Mesendoderm (in vitro differentiated cells): ENCODE measurements at regions not wholly inside any gene's neighbourhood (a gene's known extent, or its start where the extent isn't known, plus 50 kb on each side); places are given as distances from the start of the nearest gene placed in this dataset.

Experiments used
- DNase-seq: peaks from one replicate; pipeline ENCODE4 v3.0.0; 2013
- H2AK5ac ChIP-seq: 2 replicates; pipeline ENCODE4 v1.6.1; 2013; ENCODE audit warnings: low read length, inconsistent platforms
- H2BK120ac ChIP-seq: 2 replicates; pipeline ENCODE4 v1.6.1; 2013; ENCODE audit warnings: low read depth, mild to moderate bottlenecking, low read length, moderate library complexity, mixed read lengths
- H2BK15ac ChIP-seq: replicated peaks from 2 replicates; pipeline ENCODE4 v1.6.1; 2013; ENCODE audit warnings: low read depth, mild to moderate bottlenecking, moderate library complexity
- H2BK5ac ChIP-seq: 2 replicates; pipeline ENCODE4 v1.6.1; 2013; ENCODE audit warnings: low read length, inconsistent platforms
- H3K18ac ChIP-seq: 2 replicates; pipeline ENCODE4 v1.6.1; 2013; ENCODE audit warnings: mild to moderate bottlenecking, low read length, mixed read lengths
- H3K23ac ChIP-seq: one replicate; pipeline ENCODE4 v1.6.1; 2013; ENCODE audit warnings: low read length
- H3K27ac ChIP-seq: 2 replicates; pipeline ENCODE4 v1.5.1; 2013; ENCODE audit warnings: low read depth, mild to moderate bottlenecking, inconsistent platforms, low read length, moderate library complexity
- H3K27me3 ChIP-seq: 2 replicates; pipeline ENCODE4 v1.6.1; 2013; ENCODE audit warnings: low read length, control low read depth, mild to moderate bottlenecking, inconsistent platforms; ENCODE audit not compliant: insufficient read depth, poor library complexity
- H3K36me3 ChIP-seq: 2 replicates; pipeline ENCODE4 v1.6.1; 2013; ENCODE audit warnings: low read length, inconsistent platforms; ENCODE audit not compliant: control insufficient read depth, insufficient read depth
- H3K4ac ChIP-seq: one replicate; pipeline ENCODE4 v1.6.1; 2013; ENCODE audit warnings: low read depth, mild to moderate bottlenecking, low read length, moderate library complexity
- H3K4me1 ChIP-seq: 2 replicates; pipeline ENCODE4 v1.6.1; 2013; ENCODE audit warnings: low read depth, low read length, inconsistent platforms; ENCODE audit not compliant: control insufficient read depth
- H3K4me2 ChIP-seq: 2 replicates; pipeline ENCODE4 v1.6.1; 2013; ENCODE audit warnings: low read length
- H3K4me3 ChIP-seq: 2 replicates; pipeline ENCODE4 v1.5.1; 2013; ENCODE audit warnings: mild to moderate bottlenecking, low read length
- H3K56ac ChIP-seq: one replicate; pipeline ENCODE4 v1.6.1; 2013; ENCODE audit warnings: low read length
- H3K79me1 ChIP-seq: 2 replicates; pipeline ENCODE4 v1.6.1; 2013; ENCODE audit warnings: low read length, inconsistent platforms
- H3K79me2 ChIP-seq: 2 replicates; pipeline ENCODE4 v1.6.1; 2013; ENCODE audit warnings: mild to moderate bottlenecking, low read length; ENCODE audit not compliant: control insufficient read depth, insufficient read depth
- H3K9ac ChIP-seq: 2 replicates; pipeline ENCODE4 v1.6.1; 2013; ENCODE audit warnings: low read length, inconsistent platforms
- H4K5ac ChIP-seq: one replicate; pipeline ENCODE4 v1.6.1; 2013; ENCODE audit warnings: low read length
- H4K8ac ChIP-seq: one replicate; pipeline ENCODE4 v1.6.1; 2013; ENCODE audit warnings: low read depth, mild to moderate bottlenecking, control low read depth, low read length, moderate library complexity
- WGBS: extraction: QIAGEN DNeasy Blood & Tissue Kit; methylation state at CpG from one replicate; pipeline ENCODE4 v1.1.7; 2013; ENCODE audit warnings: low lambda C conversion rate, missing lambda C conversion rate; ENCODE audit not compliant: insufficient coverage; ENCODE audit errors: extremely low coverage; 5-methylcytosine and 5-hydroxymethylcytosine counted together

DNA sequence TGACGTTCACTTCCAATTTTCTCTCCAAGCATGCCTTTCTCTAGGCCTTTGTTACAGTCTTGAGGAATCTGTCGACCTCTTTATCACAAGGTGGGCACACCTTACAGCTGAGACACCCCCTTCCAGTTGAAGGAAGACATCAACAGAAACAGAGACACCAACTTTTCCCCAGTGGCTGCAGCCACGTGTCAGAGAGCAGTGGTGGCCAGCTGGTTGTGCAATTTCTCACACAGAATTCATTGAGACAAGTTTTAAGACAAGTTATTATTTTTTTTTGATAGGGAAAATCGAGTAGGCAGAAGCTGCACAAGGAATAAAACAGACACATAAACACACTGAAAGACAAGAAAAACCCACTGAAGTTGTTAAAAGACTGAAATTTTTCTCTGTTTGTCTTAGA lies 436.7 kb upstream of the MDFIC2 start:
- Histone ChIP-seq H3K4me2 (no peak overlapping the region), H2AK5ac (no peak overlapping the region), H3K18ac (peak overlapping the region; percentile 20), H2BK5ac (no peak overlapping the region), H3K79me1 (no peaks in the 10 kb centered on the region), H2BK15ac (no peak overlapping the region), H3K36me3 (no peaks in the 10 kb centered on the region), H2BK120ac (no peak overlapping the region), H3K27ac (no peak overlapping the region), H4K8ac (no peak overlapping the region), H3K4me3 (no peak overlapping the region), H3K4ac (no peak overlapping the region), H3K56ac (no peak overlapping the region), H3K9ac (no peak overlapping the region), H4K5ac (no peak overlapping the region), H3K27me3 (no peaks in the 10 kb centered on the region), H3K23ac (no peak overlapping the region), H3K79me2 (no peaks in the 10 kb centered on the region), H3K4me1 (no peaks in the 10 kb centered on the region)
- no peak for DNase-seq
- WGBS, result no CpG with 5 or more reads among the region's 4 CpGs

DNA sequence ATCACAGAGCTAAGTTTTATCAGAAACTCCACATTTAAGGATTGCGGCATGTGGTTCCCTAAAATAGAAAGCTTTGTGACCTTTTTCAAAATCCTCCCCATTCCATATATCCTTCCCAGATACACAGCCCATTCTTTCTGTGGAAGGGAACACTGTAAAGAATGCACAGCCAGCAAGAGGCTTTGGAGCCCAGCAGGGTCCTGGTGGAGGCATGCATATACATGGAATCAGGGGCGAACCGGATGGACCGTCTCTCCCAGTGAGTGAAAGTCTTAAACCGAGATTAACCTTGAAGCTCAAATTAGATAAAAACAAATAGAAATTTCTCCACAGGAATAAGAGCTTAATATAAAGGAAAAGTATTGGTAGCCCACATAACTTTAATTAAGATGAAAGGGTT lies 436.2 kb upstream of the MDFIC2 start:
- no peak overlapping the region for H3K23ac ChIP-seq
- H3K4me3 ChIP-seq, result no peak overlapping the region
- no peak overlapping the region for H4K5ac ChIP-seq
- no peak overlapping the region for H3K27ac ChIP-seq
- peak; percentile 31 for DNase-seq
- H3K79me1 ChIP-seq, result no peaks in the 10 kb centered on the region
- no peaks in the 10 kb centered on the region for H3K27me3 ChIP-seq
- H2BK5ac ChIP-seq, result no peak overlapping the region
- no peaks in the 10 kb centered on the region for H3K79me2 ChIP-seq
- no peak overlapping the region for H3K18ac ChIP-seq
- H3K4ac ChIP-seq, result no peak overlapping the region
- no peak overlapping the region for H2BK15ac ChIP-seq
- H3K9ac ChIP-seq, result no peak overlapping the region
- H2AK5ac ChIP-seq, result no peak overlapping the region
- no peak overlapping the region for H4K8ac ChIP-seq
- H3K4me1 ChIP-seq, result no peaks in the 10 kb centered on the region
- H3K56ac ChIP-seq, result no peak overlapping the region
- H2BK120ac ChIP-seq, result no peak overlapping the region
- H3K4me2 ChIP-seq, result no peak overlapping the region
- no CpG with 5 or more reads among the region's 5 CpGs for WGBS
- no peaks in the 10 kb centered on the region for H3K36me3 ChIP-seq

DNA sequence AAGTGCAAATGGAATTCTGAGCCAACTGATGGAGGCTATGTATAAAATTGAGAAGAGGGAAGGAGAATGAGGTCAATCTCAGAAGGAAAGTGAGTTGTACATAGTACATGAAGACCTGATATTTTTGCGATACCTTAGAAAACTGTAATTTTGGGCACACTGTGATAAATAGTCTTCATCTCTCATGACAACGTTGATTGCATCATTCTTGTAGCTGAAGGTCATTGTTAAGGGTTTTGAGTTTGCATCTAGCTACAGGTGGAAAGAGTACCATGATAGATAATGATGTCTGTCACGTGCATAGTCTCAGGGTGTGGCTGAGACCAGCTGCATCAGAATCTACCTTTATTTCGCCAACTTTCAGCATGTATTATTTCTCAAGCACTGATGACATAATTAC lies 435.4 kb upstream of the MDFIC2 start:
- Histone ChIP-seq H3K18ac (no peak overlapping the region), H3K36me3 (no peaks in the 10 kb centered on the region), H2BK15ac (no peak overlapping the region), H2AK5ac (no peak overlapping the region), H3K27me3 (no peaks in the 10 kb centered on the region), H3K27ac (no peak overlapping the region), H3K79me2 (no peaks in the 10 kb centered on the region), H3K9ac (no peak overlapping the region), H3K4me2 (no peak overlapping the region), H3K4me1 (no peaks in the 10 kb centered on the region), H4K5ac (no peak overlapping the region), H2BK5ac (no peak overlapping the region), H2BK120ac (no peak overlapping the region), H3K79me1 (no peaks in the 10 kb centered on the region), H3K23ac (no peak overlapping the region), H3K4ac (no peak overlapping the region), H4K8ac (no peak overlapping the region), H3K4me3 (no peak overlapping the region), H3K56ac (no peak overlapping the region)
- WGBS, result no CpG with 5 or more reads among the region's 4 CpGs
- DNase-seq, result no peak

DNA sequence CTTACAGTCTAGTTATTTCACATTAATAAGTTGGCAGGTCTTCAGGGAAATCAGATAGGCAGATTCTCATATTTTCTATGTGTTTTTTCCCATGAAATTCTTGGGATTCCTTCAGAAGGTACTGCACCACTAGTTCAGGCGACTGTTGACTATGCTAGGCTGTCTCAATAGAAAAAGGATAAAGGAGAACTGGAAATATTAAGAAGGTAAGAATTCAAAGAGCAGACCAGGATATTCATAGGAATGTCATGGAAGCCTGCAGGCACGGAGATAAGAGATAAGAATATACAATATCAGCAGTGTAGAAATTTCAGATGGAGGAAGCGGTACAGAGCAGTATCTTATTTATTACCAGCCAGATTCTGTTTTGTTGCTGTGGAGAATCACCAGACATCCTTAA lies 432.1 kb upstream of the MDFIC2 start:
- Histone ChIP-seq H2BK15ac (no peak overlapping the region), H2AK5ac (no peak overlapping the region), H3K4me2 (no peak overlapping the region), H3K4ac (no peak overlapping the region), H3K4me1 (no peaks in the 10 kb centered on the region), H4K5ac (no peak overlapping the region), H3K18ac (no peak overlapping the region), H4K8ac (no peak overlapping the region), H3K27me3 (no peaks in the 10 kb centered on the region), H2BK5ac (no peak overlapping the region), H3K79me2 (no peaks in the 10 kb centered on the region), H3K27ac (no peak overlapping the region), H3K9ac (no peak overlapping the region), H3K56ac (no peak overlapping the region), H3K79me1 (no peaks in the 10 kb centered on the region), H3K23ac (no peak overlapping the region), H2BK120ac (no peak overlapping the region), H3K36me3 (no peaks in the 10 kb centered on the region), H3K4me3 (no peak overlapping the region)
- DNase-seq, result no peak
- no CpG with 5 or more reads among the region's 3 CpGs for WGBS

DNA sequence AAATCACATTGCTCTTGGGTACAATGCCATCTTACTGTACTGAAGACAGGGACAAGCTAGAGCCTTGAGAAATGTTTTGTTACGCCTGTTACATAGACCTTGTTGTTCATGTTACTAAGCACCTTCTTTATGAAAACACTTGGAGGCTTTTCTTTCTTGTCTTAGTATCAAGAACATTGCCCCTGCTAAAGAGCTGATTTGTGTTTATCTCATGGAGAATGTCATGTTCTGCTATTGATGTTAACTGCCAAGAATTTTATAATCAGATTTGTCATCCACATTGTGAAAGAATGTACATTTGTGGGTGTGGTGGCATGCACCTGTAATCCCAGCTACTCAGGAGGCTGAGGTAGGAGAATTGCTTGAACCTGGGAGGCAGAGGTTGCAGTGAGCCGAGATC lies 431.3 kb upstream of the MDFIC2 start:
- Histone ChIP-seq H4K5ac (no peak overlapping the region), H3K79me2 (no peaks in the 10 kb centered on the region), H3K4me3 (no peak overlapping the region), H2BK15ac (no peak overlapping the region), H3K4me2 (no peak overlapping the region), H2BK5ac (no peak overlapping the region), H3K36me3 (no peaks in the 10 kb centered on the region), H3K27me3 (no peaks in the 10 kb centered on the region), H2AK5ac (no peak overlapping the region), H3K18ac (no peak overlapping the region), H3K79me1 (no peaks in the 10 kb centered on the region), H3K27ac (no peak overlapping the region), H3K9ac (no peak overlapping the region), H3K56ac (no peak overlapping the region), H2BK120ac (no peak overlapping the region), H4K8ac (no peak overlapping the region), H3K4me1 (no peaks in the 10 kb centered on the region), H3K4ac (no peak overlapping the region), H3K23ac (no peak overlapping the region)
- DNase-seq, result no peak
- no CpG with 5 or more reads among the region's 2 CpGs for WGBS

DNA sequence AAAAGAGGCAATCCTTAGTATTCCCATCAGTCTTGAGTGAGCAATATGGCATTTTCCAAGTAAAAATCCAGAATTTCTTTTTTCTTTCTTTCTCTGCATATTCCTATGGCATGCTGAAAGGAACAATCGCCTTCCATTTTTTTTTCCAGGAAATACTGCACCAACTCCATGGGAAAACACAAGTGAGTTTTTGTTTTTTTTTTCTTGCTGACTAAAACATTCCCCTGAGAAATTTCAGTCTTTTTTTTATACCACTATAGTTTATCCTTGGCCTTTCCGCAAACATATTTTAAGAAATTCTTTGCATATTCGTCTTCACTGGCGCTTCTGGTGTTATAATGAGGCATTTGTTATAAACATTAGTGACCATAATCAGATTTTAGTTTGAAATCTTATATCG lies 429.6 kb upstream of the MDFIC2 start:
- no peak for DNase-seq
- H3K18ac ChIP-seq, result no peak overlapping the region
- H2BK5ac ChIP-seq, result no peak overlapping the region
- no peak overlapping the region for H4K5ac ChIP-seq
- no peaks in the 10 kb centered on the region for H3K36me3 ChIP-seq
- no peak overlapping the region for H3K4me3 ChIP-seq
- H4K8ac ChIP-seq, result no peak overlapping the region
- no peak overlapping the region for H3K4me2 ChIP-seq
- H3K27me3 ChIP-seq, result no peaks in the 10 kb centered on the region
- H3K9ac ChIP-seq, result no peak overlapping the region
- no peak overlapping the region for H3K27ac ChIP-seq
- H3K56ac ChIP-seq, result no peak overlapping the region
- H3K4ac ChIP-seq, result no peak overlapping the region
- no peaks in the 10 kb centered on the region for H3K79me2 ChIP-seq
- no peak overlapping the region for H2AK5ac ChIP-seq
- H3K23ac ChIP-seq, result no peak overlapping the region
- H3K4me1 ChIP-seq, result no peaks in the 10 kb centered on the region
- H2BK120ac ChIP-seq, result no peak overlapping the region
- no peak overlapping the region for H2BK15ac ChIP-seq
- no CpG with 5 or more reads among the region's 5 CpGs for WGBS
- H3K79me1 ChIP-seq, result no peaks in the 10 kb centered on the region
